ENCODE measurements at regions not wholly inside any gene's neighbourhood (a gene's known extent, or its start where the extent isn't known, plus 50 kb on each side); places are given as distances from the start of the nearest gene placed in this dataset.

DNA sequence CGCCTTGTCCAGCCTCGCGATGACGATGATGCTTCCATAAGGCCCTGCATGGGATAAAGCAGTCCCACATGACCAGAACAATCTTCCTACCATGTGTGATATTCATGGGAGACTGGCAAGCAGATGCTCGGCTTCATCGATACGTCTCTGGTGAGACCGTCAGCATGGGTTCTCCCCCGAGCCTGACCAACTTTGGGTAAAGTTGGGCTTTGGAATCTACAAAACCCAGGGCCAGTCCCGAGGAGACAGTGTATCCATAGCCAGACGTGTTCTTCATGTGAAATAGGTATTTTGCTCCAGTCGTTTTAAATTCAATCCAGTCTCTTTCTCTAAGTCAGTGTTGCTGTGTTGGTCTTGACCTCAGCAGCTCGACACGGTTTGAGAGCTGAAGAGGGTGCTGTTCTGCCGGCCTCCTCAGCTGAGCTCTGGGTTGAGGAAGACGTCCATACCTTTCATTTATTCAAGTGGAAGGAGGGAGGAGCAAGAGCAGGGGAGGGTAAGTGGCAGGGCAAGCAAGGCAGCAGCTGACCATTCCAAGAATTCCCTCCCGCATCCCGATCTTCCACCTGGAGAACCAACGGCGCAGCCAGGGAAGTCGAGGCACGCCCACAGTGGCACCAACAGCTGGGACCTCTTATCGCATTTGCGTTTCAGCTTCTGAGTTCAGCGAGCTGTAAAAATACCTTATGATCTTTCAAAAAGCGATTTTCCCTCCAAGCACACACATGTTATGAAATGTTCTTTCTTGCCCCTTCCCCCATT, 64.0 kb upstream of the THBS2 start:
- ChIA-PET CTCF (no interaction called here), POLR2A (no interaction called here), SMC1A (ENCODE audit: uncharacterized antibody, unreplicated experiment) (no interaction called here), RAD21 (ENCODE audit: unreplicated experiment) (no interaction called here)
- Histone ChIP-seq H3K36me3 (ENCODE audit: control insufficient read depth in 2 of 2, insufficient read depth in 2 of 2, low read length in 1 of 2) (no peaks in the 10 kb centered on the region), H3K9me3 (replicated peaks; ENCODE audit: control insufficient read depth, insufficient read depth, low read length) (no peaks in the 10 kb centered on the region; the same call in 2 of the 3 replicates), H3K4me2 (ENCODE audit: control insufficient read depth, insufficient read depth) (no peak overlapping the region), H3K4me3 (no peak overlapping the region), H2AFZ (ENCODE audit: control insufficient read depth, low read depth, low read length) (no peak overlapping the region), H3K27me3 (replicated peaks in 1 of 2; ENCODE audit: control insufficient read depth in 2 of 2, insufficient read depth in 2 of 2, low read length in 1 of 2) (no peaks in the 10 kb centered on the region), H3K27ac (ENCODE audit: control insufficient read depth, insufficient read depth) (no peak overlapping the region), H4K20me1 (ENCODE audit: control insufficient read depth, insufficient read depth) (no peaks in the 10 kb centered on the region), H3K79me2 (ENCODE audit: control insufficient read depth, insufficient read depth, low read length) (no peaks in the 10 kb centered on the region), H3K4me1 (ENCODE audit: control insufficient read depth, insufficient read depth, low read length) (no peaks in the 10 kb centered on the region), H3K9ac (ENCODE audit: control insufficient read depth, insufficient read depth, low read length) (no peak overlapping the region)
- DNase-seq (ENCODE audit: low read depth, low spot score): no peak
- in situ Hi-C loops (cut with MboI): no loop called here
- 41% methylated on average over 26 of the region's 26 CpGs for WGBS (ENCODE audit: insufficient coverage, insufficient replicate concordance, low lambda C conversion rate, missing lambda C conversion rate)
- no peak for TF ChIP-seq ZNF622 (IDR thresholded peaks at IDR 0.05)
- no peak for TF ChIP-seq TARDBP (IDR thresholded peaks at IDR 0.05; ENCODE audit: borderline replicate concordance)
- TF ChIP-seq NRF1 (conservative IDR thresholded peaks at IDR 0.05; ENCODE audit: low read depth, low read length): no peak
- no TSS peak for BruUV-seq (replicated peaks)
- no peak for ATAC-seq
- intact Hi-C loops (cut with micrococcal nuclease; ENCODE audit: unreplicated experiment): no loop called here
- no peak for FAIRE-seq

DNA sequence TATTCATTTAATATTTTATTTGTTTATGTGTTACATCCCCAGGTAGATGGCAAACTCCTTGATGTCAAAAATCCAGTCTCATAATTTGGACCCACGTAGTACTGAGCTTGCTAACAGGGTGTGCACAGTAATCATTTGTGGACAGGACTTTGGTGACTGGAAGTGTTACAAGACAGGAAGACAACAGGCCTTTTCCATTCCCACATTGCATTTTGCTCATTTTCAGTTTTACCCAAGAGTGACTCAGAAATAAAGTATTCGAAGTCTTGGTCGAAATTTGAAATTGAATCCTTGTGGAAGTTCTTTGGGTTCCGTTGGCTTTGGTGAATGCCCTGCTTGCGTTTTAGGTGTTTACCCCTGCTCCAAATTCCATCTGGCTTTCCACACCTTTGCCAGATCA, 63.0 kb upstream of the THBS2 start:
- in situ Hi-C loops (cut with MboI) (no loop called here), intact Hi-C loops (cut with micrococcal nuclease; ENCODE audit: unreplicated experiment) (no loop called here)
- POLR2A ChIA-PET: no interaction called here
- H3K4me3 ChIP-seq: no peak overlapping the region
- BruUV-seq (replicated peaks): no TSS peak
- CTCF ChIA-PET: no interaction called here
- no peaks in the 10 kb centered on the region for H3K79me2 ChIP-seq (ENCODE audit: control insufficient read depth, insufficient read depth, low read length)
- no peak overlapping the region for H3K9ac ChIP-seq (ENCODE audit: control insufficient read depth, insufficient read depth, low read length)
- no peaks in the 10 kb centered on the region for H3K27me3 ChIP-seq (replicated peaks in 1 of 2; ENCODE audit: control insufficient read depth in 2 of 2, insufficient read depth in 2 of 2, low read length in 1 of 2)
- H3K36me3 ChIP-seq (ENCODE audit: control insufficient read depth in 2 of 2, insufficient read depth in 2 of 2, low read length in 1 of 2): no peaks in the 10 kb centered on the region
- no peak for FAIRE-seq
- H3K4me2 ChIP-seq (ENCODE audit: control insufficient read depth, insufficient read depth): no peak overlapping the region
- no peaks in the 10 kb centered on the region for H3K4me1 ChIP-seq (ENCODE audit: control insufficient read depth, insufficient read depth, low read length)
- no peaks in the 10 kb centered on the region; the same call in 2 of the 3 replicates for H3K9me3 ChIP-seq (replicated peaks; ENCODE audit: control insufficient read depth, insufficient read depth, low read length)
- RAD21 ChIA-PET (ENCODE audit: unreplicated experiment): no interaction called here
- ATAC-seq: no peak
- no peak overlapping the region for H2AFZ ChIP-seq (ENCODE audit: control insufficient read depth, low read depth, low read length)
- WGBS (ENCODE audit: insufficient coverage, insufficient replicate concordance, low lambda C conversion rate, missing lambda C conversion rate): 60% methylated on average over 5 of the region's 5 CpGs
- DNase-seq (ENCODE audit: low read depth, low spot score): no peak
- H4K20me1 ChIP-seq (ENCODE audit: control insufficient read depth, insufficient read depth): no peaks in the 10 kb centered on the region
- SMC1A ChIA-PET (ENCODE audit: uncharacterized antibody, unreplicated experiment): no interaction called here
- no peak overlapping the region for H3K27ac ChIP-seq (ENCODE audit: control insufficient read depth, insufficient read depth)
- TF ChIP-seq, protein P1, sequence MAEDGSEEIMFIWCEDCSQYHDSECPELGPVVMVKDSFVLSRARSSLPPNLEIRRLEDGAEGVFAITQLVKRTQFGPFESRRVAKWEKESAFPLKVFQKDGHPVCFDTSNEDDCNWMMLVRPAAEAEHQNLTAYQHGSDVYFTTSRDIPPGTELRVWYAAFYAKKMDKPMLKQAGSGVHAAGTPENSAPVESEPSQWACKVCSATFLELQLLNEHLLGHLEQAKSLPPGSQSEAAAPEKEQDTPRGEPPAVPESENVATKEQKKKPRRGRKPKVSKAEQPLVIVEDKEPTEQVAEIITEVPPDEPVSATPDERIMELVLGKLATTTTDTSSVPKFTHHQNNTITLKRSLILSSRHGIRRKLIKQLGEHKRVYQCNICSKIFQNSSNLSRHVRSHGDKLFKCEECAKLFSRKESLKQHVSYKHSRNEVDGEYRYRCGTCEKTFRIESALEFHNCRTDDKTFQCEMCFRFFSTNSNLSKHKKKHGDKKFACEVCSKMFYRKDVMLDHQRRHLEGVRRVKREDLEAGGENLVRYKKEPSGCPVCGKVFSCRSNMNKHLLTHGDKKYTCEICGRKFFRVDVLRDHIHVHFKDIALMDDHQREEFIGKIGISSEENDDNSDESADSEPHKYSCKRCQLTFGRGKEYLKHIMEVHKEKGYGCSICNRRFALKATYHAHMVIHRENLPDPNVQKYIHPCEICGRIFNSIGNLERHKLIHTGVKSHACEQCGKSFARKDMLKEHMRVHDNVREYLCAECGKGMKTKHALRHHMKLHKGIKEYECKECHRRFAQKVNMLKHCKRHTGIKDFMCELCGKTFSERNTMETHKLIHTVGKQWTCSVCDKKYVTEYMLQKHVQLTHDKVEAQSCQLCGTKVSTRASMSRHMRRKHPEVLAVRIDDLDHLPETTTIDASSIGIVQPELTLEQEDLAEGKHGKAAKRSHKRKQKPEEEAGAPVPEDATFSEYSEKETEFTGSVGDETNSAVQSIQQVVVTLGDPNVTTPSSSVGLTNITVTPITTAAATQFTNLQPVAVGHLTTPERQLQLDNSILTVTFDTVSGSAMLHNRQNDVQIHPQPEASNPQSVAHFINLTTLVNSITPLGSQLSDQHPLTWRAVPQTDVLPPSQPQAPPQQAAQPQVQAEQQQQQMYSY (CRISPR knock-in tag; IDR thresholded peaks at IDR 0.05): no peak
- TF ChIP-seq, protein P2, sequence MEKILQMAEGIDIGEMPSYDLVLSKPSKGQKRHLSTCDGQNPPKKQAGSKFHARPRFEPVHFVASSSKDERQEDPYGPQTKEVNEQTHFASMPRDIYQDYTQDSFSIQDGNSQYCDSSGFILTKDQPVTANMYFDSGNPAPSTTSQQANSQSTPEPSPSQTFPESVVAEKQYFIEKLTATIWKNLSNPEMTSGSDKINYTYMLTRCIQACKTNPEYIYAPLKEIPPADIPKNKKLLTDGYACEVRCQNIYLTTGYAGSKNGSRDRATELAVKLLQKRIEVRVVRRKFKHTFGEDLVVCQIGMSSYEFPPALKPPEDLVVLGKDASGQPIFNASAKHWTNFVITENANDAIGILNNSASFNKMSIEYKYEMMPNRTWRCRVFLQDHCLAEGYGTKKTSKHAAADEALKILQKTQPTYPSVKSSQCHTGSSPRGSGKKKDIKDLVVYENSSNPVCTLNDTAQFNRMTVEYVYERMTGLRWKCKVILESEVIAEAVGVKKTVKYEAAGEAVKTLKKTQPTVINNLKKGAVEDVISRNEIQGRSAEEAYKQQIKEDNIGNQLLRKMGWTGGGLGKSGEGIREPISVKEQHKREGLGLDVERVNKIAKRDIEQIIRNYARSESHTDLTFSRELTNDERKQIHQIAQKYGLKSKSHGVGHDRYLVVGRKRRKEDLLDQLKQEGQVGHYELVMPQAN (conservative IDR thresholded peaks at IDR 0.05): no peak
- TF ChIP-seq SKIL (IDR thresholded peaks at IDR 0.05; ENCODE audit: low read depth, poor library complexity, severe bottlenecking) (no peak), BMI1 (IDR thresholded peaks at IDR 0.05; ENCODE audit: borderline replicate concordance) (no peak), POU2F2 (IDR thresholded peaks at IDR 0.05; ENCODE audit: borderline replicate concordance, low read depth, low read length) (no peak), EED (IDR thresholded peaks at IDR 0.05; ENCODE audit: low read depth) (no peak), RFX5 (IDR thresholded peaks at IDR 0.05; ENCODE audit: low read depth, low read length) (no peak)
